Suprapubic skin (tissue), 4 donors: ENCODE measurements at regions not wholly inside any gene's neighbourhood (a gene's known extent, or its start where the extent isn't known, plus 50 kb on each side); places are given as distances from the start of the nearest gene placed in this dataset.
"Not testable (repeated sequence)": the region's sequence is repeated elsewhere in the genome, so short reads cannot be mapped to it uniquely, and the experiment has no call there.

ENCODE experiments used
- EP300 ChIP-seq: sonication (generic); formaldehyde crosslinking; IDR thresholded peaks from one replicate; pipeline ENCODE4 v1.6.1; 2017; ENCODE audit warnings: antibody characterized with exemption
- POLR2AphosphoS5 ChIP-seq, 3 donors: sonication (generic); formaldehyde crosslinking; IDR thresholded peaks; one replicate each; pipeline ENCODE4 v1.6.1; 2017; ENCODE audit warnings: antibody characterized with exemption in 3 of 3
- TF ChIP-seq, protein P1 (sequence below), 2 donors: fragments of 200-600 bp in 1 of 2; fragments of 450-650 bp in 1 of 2; sonication (generic) in 1 of 2; IDR thresholded peaks; one replicate each; pipeline ENCODE4 v1.5.1; 2016 to 2019; ENCODE audit warnings: antibody characterized with exemption in 2 of 2, mild to moderate bottlenecking in 1 of 2, moderate library complexity in 1 of 2

- TF ChIP-seq, protein P1, sequence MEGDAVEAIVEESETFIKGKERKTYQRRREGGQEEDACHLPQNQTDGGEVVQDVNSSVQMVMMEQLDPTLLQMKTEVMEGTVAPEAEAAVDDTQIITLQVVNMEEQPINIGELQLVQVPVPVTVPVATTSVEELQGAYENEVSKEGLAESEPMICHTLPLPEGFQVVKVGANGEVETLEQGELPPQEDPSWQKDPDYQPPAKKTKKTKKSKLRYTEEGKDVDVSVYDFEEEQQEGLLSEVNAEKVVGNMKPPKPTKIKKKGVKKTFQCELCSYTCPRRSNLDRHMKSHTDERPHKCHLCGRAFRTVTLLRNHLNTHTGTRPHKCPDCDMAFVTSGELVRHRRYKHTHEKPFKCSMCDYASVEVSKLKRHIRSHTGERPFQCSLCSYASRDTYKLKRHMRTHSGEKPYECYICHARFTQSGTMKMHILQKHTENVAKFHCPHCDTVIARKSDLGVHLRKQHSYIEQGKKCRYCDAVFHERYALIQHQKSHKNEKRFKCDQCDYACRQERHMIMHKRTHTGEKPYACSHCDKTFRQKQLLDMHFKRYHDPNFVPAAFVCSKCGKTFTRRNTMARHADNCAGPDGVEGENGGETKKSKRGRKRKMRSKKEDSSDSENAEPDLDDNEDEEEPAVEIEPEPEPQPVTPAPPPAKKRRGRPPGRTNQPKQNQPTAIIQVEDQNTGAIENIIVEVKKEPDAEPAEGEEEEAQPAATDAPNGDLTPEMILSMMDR (IDR thresholded peaks at IDR 0.05): not testable (repeated sequence)
- TF ChIP-seq POLR2AphosphoS5 (IDR thresholded peaks at IDR 0.05); EP300: not testable (repeated sequence)
These were observed 844.7 kb downstream of the PLOD2 start for GRCh38 chr3:145316253-145316652.
